H4 (cell line): ENCODE measurements at regions not wholly inside any gene's neighbourhood (a gene's known extent, or its start where the extent isn't known, plus 50 kb on each side); places are given as distances from the start of the nearest gene placed in this dataset.
"Not testable (repeated sequence)": the region's sequence is repeated elsewhere in the genome, so short reads cannot be mapped to it uniquely, and the experiment has no call there.

ENCODE experiments used
- DNase-seq: peaks from one replicate; pipeline ENCODE4 v3.0.0-alpha.2; 2015; ENCODE audit warnings: low spot score

- no peak for DNase-seq
Measured at GRCh38 chr2:192983173-192983572, 788.4 kb upstream of the TMEFF2 start.

DNA sequence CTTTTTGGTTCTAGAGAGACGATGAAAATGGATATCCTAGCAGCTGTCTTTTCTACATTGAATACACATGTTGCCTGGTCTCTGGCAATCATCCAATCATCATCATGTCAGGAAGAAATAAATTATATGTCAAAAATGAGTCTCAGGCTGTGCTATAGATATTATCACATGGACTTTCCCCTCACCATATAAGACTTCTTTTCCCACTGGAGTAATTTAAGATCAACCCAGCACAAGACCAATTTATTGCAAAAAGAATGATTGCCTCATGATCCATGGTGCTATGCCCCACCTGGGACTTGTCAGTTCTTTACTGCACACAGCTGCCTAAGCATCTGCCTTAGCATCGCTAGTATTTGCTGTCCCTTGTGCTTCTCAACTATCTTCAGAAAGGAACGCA lies 783.7 kb upstream of the TMEFF2 start:
- no peak for DNase-seq

DNA sequence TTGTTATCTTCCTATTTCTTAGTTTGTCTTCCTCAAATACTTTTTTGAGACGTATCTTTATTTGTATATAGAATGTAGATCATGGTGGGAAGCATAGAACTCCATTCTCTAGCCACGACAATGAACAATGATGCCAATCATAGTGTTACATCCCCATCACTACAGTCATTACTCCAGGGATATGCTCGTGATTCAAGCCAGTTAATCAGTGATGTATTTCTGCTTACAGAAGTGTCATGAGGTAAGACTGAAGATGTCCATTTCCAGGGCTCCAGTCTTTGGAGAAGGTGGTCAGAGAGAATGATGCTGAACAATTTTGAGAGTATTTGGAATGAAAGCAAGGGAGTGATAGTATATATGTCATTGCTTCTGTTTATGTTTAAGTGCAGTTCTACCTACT lies 777.2 kb upstream of the TMEFF2 start:
- DNase-seq: no peak

- DNase-seq: no peak
Measured at GRCh38 chr2:192969055-192969454, 774.3 kb upstream of the TMEFF2 start.

GRCh38 chr2:192960945-192961344 lies 766.2 kb upstream of the TMEFF2 start:
- no peak for DNase-seq

- DNase-seq: not testable (repeated sequence)
Measured at GRCh38 chr2:192958615-192959014, 763.9 kb upstream of the TMEFF2 start.

- DNase-seq: no peak
Measured at GRCh38 chr2:192957425-192957824, 762.7 kb upstream of the TMEFF2 start.

- no peak for DNase-seq
Measured at GRCh38 chr2:192953116-192953515, 758.4 kb upstream of the TMEFF2 start.

DNA sequence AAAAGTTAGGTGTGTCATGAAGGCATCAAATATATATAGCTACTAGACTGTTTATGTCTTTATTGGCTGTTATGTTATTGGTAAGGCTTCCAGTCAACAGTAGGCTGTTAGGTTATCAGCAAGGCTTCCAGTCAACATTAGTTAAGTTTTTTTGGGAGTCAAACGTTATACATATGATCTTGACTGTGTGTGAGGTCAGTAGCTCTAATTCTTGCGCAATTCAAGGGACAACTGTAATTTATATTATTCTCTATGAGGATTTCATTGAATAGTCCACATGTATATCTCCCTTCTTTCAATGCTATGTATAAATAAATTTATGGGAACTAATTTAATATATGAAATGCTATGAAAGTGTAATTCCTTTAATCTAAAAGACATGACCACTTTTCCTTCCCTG lies 757.5 kb upstream of the TMEFF2 start:
- DNase-seq: no peak

DNA sequence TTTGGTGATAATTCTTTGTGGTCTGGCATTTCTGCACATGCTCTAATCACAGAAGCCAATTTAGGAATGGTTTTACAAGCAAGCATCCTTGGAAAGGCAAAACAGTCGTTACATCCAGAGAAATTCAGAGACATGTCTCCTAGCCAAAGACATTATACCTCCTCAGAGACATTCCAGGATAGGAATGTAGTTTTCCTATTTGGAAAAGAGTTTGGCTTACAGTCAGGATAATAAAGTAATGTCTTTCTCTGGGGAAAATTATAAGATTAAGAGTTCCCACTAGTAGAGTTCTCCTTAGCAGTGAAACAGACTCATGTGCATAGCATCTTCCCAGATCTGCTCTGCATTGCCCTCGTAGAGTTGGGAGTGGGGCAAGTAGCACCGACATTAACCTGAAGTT lies 753.6 kb upstream of the TMEFF2 start:
- DNase-seq: no peak

GRCh38 chr2:192947352-192947751 lies 752.6 kb upstream of the TMEFF2 start:
- DNase-seq: no peak

GRCh38 chr2:192940767-192941166 lies 746.0 kb upstream of the TMEFF2 start:
- DNase-seq: no peak

GRCh38 chr2:192932376-192932775 lies 737.6 kb upstream of the TMEFF2 start:
- DNase-seq: no peak

DNA sequence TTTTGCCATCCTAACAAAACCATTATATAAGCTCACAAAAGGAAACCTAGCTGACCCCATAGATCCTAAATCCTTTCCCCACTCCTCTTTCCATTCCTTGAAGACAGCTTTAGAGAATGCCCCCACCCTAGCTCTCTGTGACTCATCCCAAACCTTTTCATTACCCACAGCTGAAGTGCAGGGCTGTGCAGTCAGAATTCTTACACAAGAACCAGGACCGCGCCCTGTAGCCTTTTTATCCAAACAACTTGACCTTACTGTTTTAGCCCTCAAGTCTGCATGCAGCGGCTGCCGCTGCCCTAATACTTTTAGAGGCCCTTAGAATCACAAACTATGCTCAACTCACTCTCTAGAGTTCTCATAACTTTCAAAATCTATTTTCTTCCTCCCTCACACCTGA lies 726.9 kb upstream of the TMEFF2 start:
- DNase-seq: not testable (repeated sequence)

- no peak for DNase-seq
Measured at GRCh38 chr2:192901446-192901845, 706.7 kb upstream of the TMEFF2 start.

GRCh38 chr2:192899466-192899865 lies 704.7 kb upstream of the TMEFF2 start:
- DNase-seq: no peak

GRCh38 chr2:192893976-192894375 lies 699.2 kb upstream of the TMEFF2 start:
- DNase-seq: not testable (repeated sequence)

DNA sequence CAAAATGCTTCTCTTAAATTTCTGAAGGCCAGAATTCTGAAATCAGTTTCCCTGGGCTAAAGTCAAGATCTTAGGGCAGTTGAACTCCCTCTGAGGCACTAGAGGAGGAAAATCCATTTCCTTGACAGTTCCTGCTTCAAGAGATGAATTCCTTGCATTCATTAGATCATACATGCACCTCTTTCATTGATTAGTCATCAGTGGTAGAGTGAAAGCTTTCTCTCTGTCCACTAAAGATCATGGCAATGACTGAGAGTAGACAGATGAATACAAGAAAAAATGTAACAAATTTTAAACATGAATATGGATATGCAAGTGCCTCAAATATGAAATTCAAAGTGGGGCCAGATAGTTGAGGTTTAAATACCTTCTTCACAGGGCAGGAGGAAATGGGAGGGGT lies 693.4 kb upstream of the TMEFF2 start:
- DNase-seq: no peak

DNA sequence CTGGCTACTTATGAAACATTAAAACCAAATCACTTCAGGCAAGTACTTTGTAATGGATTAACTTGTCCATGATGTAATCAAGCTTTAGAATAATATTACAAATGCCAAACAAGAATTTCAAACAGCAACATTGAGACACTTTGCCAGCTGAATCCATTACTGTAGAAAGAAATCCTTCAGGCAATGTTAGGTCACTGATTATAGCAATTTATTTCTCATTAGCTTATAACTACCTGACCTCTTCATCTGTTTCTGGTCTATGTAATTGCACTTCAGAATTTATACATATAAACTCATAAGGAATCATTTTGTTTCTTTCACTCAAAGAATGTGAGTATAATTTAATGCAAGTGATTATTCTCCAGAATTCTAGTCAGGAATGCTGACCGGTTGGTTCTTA lies 692.6 kb upstream of the TMEFF2 start:
- DNase-seq: no peak

DNA sequence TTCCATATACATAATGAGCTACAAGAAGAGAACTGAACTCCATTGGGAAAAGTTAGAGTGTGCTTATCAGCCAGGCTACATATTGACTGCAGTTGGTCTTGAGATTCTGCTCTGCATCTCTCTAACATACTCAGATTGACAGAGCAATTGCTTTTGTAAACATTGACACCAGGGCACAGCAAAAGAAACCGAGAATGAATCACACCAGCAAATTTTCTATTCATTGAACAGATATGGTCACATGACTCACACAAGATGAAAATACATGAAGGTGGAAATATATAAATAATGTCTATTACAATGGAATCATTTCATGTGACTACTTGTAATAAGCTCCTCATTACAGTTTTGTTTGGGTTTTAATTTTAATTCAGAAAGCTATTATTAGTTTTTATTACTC lies 691.9 kb upstream of the TMEFF2 start:
- no peak for DNase-seq

DNA sequence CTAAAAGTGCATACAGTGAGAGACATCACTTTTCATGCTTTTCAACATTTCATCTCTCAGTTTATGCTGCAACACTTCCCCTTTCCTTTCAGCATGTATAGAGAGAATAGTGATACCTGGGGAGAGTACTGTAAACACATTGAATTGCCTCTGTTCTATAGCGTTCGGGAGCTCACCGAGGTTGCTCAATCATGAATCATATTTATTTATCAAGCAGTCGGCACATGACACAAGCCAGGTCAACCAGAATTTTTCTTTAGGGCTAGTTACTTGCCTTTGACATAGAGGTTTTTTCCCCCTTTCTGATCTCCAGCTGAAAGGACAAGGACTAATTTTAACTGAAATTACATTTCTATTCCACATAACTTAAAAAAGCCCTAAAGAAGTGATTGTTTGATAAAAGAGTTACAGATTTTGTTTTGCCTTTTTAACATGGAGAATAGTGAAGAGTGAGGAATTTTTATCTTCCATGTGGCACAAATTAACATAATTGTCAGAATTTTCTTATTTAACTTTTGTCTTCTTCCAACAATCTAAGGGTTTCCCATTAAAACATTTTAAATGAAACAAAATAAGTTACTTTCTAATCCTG lies 690.9 kb upstream of the TMEFF2 start:
- peak; percentile 7 for DNase-seq

GRCh38 chr2:192877159-192877558 lies 682.4 kb upstream of the TMEFF2 start:
- DNase-seq: no peak

DNA sequence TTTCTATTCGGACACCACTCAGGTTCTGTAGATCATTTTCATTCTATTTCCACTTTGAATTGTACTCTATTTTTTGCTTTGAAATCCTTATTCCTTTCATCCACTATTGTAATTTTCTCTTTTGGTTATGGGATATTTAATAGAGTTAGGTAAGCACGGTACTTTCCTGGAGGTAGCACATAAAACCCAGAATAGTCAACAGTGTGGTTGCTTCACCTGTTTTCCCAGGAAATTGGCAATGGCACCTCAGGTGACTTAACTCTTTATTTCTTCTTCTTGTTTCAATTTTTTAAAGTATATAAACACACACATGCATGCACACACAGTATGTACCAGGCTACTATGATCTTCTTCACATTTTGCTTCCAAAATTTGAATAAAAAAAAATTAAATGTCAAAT lies 682.0 kb upstream of the TMEFF2 start:
- DNase-seq: no peak

DNA sequence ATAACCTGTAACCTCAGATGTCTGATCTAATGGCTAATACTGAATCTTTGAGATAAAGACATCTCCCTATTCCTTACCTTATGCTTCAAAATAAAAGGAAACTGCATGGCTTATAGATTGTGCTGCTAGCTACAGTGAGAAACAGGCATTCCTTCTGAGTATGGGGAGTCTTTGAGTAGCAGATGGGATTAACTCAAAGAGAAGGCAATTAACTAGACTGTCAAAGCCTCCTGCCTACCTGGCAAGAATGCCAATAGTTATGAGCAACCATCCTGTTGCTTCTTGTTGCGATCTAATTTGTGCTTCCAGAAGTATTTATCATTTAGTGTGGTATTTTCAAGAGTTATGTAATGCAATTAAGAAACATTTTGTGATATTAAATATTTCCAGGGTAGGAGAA lies 660.0 kb upstream of the TMEFF2 start:
- DNase-seq: no peak

DNA sequence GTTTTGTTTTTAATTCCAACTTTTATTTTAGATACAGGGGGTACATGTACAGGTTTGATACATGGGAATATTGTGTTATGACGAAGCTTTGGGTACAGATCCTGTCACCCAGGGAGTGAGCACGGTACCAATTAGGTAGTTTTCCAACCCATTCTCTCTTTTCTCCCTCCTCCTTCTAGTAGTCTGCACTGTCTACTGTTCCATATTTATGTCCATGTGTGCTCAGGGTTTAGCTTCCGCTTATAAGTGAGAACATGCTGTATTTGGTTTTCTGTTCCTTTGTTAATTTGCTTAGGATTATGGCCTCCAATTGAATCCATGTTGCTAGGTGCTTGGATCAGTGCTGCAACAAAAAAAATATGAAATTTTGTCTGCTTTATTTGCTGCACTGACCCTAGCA lies 659.3 kb upstream of the TMEFF2 start:
- no peak for DNase-seq
